ENCODE measurements at regions not wholly inside any gene's neighbourhood (a gene's known extent, or its start where the extent isn't known, plus 50 kb on each side); places are given as distances from the start of the nearest gene placed in this dataset.
"Not testable (repeated sequence)": the region's sequence is repeated elsewhere in the genome, so short reads cannot be mapped to it uniquely, and the experiment has no call there.

GRCh38 chr10:23918839-23919238 is 290.1 kb upstream of the KIAA1217 start:
- intact Hi-C loops (cut with DNase I) = no loop called here
- no peak for DNase-seq

GRCh38 chr10:23927576-23928325 is 281.2 kb upstream of the KIAA1217 start:
- intact Hi-C loops (cut with DNase I) = no loop called here
- DNase-seq = no peak

DNA sequence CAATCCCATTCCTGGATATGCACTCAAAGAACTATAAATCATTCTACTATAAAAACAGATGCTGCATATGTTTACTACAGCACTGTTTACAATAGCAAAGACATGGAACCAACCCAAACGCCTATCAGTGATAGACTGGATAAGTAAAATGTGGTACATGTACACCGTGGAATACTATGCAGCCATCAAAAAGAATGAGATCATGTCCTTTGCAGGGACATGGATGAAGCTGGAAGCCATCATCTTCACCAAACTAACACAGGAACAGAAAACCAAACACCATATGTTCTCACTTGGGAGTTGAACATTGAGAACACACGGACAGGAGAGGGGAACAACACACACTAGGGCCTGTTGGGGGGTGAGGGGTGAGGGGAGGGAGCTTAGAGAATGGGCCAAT is 274.9 kb upstream of the KIAA1217 start:
- DNase-seq; intact Hi-C loops (cut with DNase I): not testable (repeated sequence)

- DNase-seq = no peak
- intact Hi-C loops (cut with DNase I) = no loop called here
Observed at GRCh38 chr10:23945845-23946244, 263.1 kb upstream of the KIAA1217 start.

GRCh38 chr10:23951841-23952240 is 257.1 kb upstream of the KIAA1217 start:
- intact Hi-C loops (cut with DNase I) = no loop called here
- DNase-seq = no peak

GRCh38 chr10:23955456-23956225 is 253.3 kb upstream of the KIAA1217 start:
- no peak for DNase-seq
- intact Hi-C loops (cut with DNase I) = no loop called here

- DNase-seq = peak in 1 of 10 donors; percentile 42
- intact Hi-C loops (cut with DNase I) = no loop called here
Observed at GRCh38 chr10:23965123-23965522, 243.8 kb upstream of the KIAA1217 start.

GRCh38 chr10:23965880-23966279 is 243.1 kb upstream of the KIAA1217 start:
- DNase-seq = peak in 2 of 10 donors; percentile 75 to 76
- intact Hi-C loops (cut with DNase I) = no loop called here

DNA sequence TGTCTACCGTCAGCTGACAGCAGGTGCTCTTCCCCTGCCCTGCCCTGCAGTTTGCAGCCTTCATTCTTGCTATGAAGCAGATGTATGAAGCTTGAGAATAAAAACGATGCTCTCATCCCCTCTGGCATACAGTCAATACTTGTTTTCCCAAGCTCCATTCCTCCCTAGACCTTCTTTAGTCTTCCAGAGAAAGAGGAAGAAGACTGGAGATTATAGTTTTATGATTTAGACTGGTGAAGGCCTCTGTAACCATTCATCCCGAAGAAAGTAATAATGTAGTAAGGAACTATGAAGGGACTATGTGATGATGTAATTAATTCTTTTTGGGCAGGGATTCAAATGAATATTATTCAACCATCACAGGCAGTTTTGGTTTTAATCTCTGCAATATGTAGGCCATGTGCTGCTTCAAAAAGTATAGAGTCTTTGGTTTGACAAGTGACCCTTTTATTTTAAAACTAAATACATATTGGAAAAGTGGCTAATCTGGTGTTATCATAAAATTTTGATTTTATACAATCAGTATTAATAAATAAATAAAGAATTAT is 242.4 kb upstream of the KIAA1217 start:
- no peak for DNase-seq
- intact Hi-C loops (cut with DNase I) = no loop called here

DNA sequence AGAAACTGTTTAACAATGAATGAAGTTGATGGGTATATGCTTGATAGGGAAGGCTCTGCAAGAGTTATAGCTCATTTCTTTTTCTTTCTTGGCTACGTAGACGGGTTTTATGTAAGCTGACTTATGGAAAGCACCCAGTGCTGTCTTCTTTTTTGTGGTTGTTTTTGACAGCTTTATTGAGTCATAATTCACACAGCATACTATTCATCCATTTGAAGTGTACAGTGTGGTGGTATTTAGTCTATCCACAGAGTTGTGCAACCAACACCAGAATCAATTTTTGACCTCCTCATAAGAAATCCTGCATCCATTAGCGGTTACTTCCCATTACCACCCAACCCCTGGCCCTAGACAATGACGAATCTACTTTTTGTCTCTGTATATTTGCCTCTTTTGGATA is 240.6 kb upstream of the KIAA1217 start:
- intact Hi-C loops (cut with DNase I) = no loop called here
- DNase-seq = no peak

GRCh38 chr10:23974746-23975272 is 234.1 kb upstream of the KIAA1217 start:
- DNase-seq = no peak
- intact Hi-C loops (cut with DNase I) = no loop called here

- intact Hi-C loops (cut with DNase I) = no loop called here
- no peak for DNase-seq
Observed at GRCh38 chr10:23975431-23975830, 233.5 kb upstream of the KIAA1217 start.

GRCh38 chr10:23976275-23976674 is 232.7 kb upstream of the KIAA1217 start:
- no peak for DNase-seq
- intact Hi-C loops (cut with DNase I) = no loop called here

- intact Hi-C loops (cut with DNase I) = no loop called here
- DNase-seq = no peak
Observed at GRCh38 chr10:23978317-23978716, 230.6 kb upstream of the KIAA1217 start.

DNA sequence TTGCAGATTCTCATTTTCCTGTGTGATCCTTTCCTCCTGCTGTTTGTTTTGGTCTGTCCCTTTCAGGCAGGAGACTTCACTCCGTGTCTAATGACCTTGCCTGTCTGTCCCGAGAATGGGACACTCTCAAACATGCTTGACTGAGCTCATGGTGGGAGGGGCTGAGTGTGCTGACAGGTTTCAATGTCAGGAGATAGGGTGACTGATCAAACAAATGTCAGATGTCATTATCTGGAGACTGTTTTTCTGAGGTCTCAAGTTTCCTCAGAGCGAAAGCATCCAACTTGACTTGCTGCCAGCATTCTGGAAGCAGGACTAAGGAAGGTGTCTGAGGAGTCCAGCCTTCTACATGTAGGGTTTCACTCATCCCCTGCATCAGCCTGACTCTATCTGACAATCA is 228.8 kb upstream of the KIAA1217 start:
- intact Hi-C loops (cut with DNase I) = no loop called here
- DNase-seq = no peak

- DNase-seq = no peak
- intact Hi-C loops (cut with DNase I) = no loop called here
Observed at GRCh38 chr10:23981520-23982309, 227.2 kb upstream of the KIAA1217 start.

DNA sequence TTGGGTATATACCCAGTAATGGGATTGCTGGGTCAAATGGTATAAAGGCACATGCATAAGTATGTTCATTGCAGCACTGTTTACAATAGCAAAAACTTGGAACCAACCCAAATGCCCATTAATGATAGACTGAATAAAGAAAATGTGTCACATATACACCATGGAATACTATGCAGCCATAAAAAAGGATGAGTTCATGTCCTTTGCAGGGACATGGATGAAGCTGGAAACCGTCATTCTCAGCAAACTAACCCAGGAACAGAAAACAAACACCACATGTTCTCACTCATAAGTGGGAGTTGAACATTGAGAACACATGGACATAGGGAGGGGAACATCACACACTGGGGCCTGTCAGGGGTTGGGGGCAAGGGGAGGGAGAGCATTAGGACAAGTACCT is 224.5 kb upstream of the KIAA1217 start:
- DNase-seq; intact Hi-C loops (cut with DNase I): not testable (repeated sequence)

DNA sequence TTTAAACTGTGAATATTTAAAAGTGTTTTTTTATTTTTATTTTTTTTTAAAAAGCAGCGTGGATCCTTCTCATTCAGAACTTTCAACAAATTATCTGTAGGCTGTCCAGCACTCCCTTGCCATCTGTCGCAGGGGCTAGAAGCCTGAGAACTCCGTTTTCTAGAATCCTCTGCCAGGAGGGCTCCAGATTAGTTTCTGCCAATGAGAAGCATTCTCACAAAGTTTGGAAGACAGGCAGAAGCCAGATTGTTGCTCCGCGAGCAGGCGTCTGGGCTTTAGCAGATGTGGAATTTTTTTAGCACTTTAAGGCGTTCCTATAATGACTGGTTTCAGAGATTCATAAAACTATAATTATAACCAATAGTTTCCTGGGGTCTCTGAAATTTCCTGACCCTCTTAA is 220.9 kb upstream of the KIAA1217 start:
- no peak for DNase-seq
- intact Hi-C loops (cut with DNase I) = no loop called here

GRCh38 chr10:23994459-23995046 is 214.4 kb upstream of the KIAA1217 start:
- intact Hi-C loops (cut with DNase I) = loop anchor here (2.0 kb wide), 2 partner anchors 524 to 562 kb away; no protein-coding TSS in a partner anchor
- DNase-seq = peak in 5 of 10 donors; percentile 18 to 63 (median 50)

DNA sequence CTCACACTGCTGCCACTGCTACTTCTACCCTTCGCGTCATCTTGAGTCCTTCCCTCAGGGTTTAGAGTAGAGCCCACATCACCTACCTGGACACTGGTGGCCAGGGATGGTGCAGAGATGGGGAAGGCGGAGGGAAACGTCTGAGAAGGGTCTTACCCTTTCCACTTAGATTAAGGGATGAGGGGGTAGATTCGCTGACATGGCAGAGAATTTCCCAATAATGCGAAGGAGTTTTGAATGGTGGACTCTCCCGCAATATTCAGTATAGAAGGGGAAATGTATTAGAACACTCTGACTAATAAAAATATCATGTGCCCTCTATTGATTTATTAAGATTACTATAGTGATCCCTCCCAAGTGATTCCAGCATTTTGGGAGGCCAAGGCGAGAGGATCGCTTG is 209.5 kb upstream of the KIAA1217 start:
- intact Hi-C loops (cut with DNase I) = no loop called here
- no peak for DNase-seq
